ENCODE measurements at regions not wholly inside any gene's neighbourhood (a gene's known extent, or its start where the extent isn't known, plus 50 kb on each side); places are given as distances from the start of the nearest gene placed in this dataset.

- ChIA-PET POLR2A (no interaction called here), CTCF (no interaction called here)
- FAIRE-seq, result no peak
- no peak overlapping the region for H3K4me2 ChIP-seq (ENCODE audit: insufficient read depth, low read length)
- H3K9me1 ChIP-seq (replicated peaks; ENCODE audit: control insufficient read depth, extremely low read depth, insufficient read depth, low read length), result no peaks in the 10 kb centered on the region
- no peak overlapping the region for H2AFZ ChIP-seq (ENCODE audit: low read depth, low read length)
- no peak for TF ChIP-seq POLR2A (IDR thresholded peaks at IDR 0.05; ENCODE audit: low read depth, low read length)
- TF ChIP-seq GATA2 (IDR thresholded peaks at IDR 0.05; ENCODE audit: insufficient read depth, insufficient read length, low read depth, low read length), result no peak
- no peak for TF ChIP-seq CTCF (IDR thresholded peaks at IDR 0.05; ENCODE audit: extremely low read depth in 1 of 2, insufficient read depth in 1 of 2, low read depth in 1 of 2, low read length in 2 of 2)
- TF ChIP-seq MAX (IDR thresholded peaks at IDR 0.05; ENCODE audit: insufficient read depth, insufficient read length), result no peak
- no peak for TF ChIP-seq POLR2AphosphoS5 (IDR thresholded peaks at IDR 0.05; ENCODE audit: insufficient read depth, low read depth, low read length)
- TF ChIP-seq JUN (IDR thresholded peaks at IDR 0.05; ENCODE audit: borderline replicate concordance, insufficient read depth, insufficient read length, low read depth), result no peak
- TF ChIP-seq FOS (IDR thresholded peaks at IDR 0.05; ENCODE audit: borderline replicate concordance, insufficient read depth, low read length), result no peak
- no peak for TF ChIP-seq EZH2 (IDR thresholded peaks at IDR 0.05; ENCODE audit: borderline replicate concordance, low read depth, low read length, severe bottlenecking)
- TF ChIP-seq MYC (IDR thresholded peaks at IDR 0.05; ENCODE audit: low read depth, low read length), result no peak
- no peak for DNase-seq (ENCODE audit: low read depth, low spot score)
- dilution Hi-C loops (cut with MboI; ENCODE audit: extremely low pct_ligation_motif_present, low sequenced_read_pairs), result no loop called here
- intact Hi-C loops (cut with micrococcal nuclease), result no loop called here
- no peak overlapping the region for H3K27ac ChIP-seq (ENCODE audit: insufficient read depth, low read depth, low read length)
- no peaks in the 10 kb centered on the region for H3K27me3 ChIP-seq (ENCODE audit: control insufficient read depth in 2 of 2, insufficient read depth in 2 of 2, low read length in 2 of 2)
- H3K4me3 ChIP-seq (replicated peaks in 1 of 3; ENCODE audit: insufficient read depth in 1 of 3, low read depth in 1 of 3, low read length in 3 of 3), result no peak overlapping the region
- no peaks in the 10 kb centered on the region for H3K36me3 ChIP-seq (ENCODE audit: control insufficient read depth in 2 of 2, extremely low read depth in 1 of 2, insufficient read depth in 2 of 2, low read length in 2 of 2)
- H4K20me1 ChIP-seq (replicated peaks; ENCODE audit: control insufficient read depth, extremely low read depth, insufficient read depth, low read length), result no peaks in the 10 kb centered on the region
- no peak overlapping the region for H3K9ac ChIP-seq (replicated peaks; ENCODE audit: extremely low read depth, insufficient read depth, low read length)
- no peaks in the 10 kb centered on the region for H3K4me1 ChIP-seq (ENCODE audit: control insufficient read depth, extremely low read depth, insufficient read depth, low read length)
- H3K9me3 ChIP-seq (replicated peaks; ENCODE audit: control insufficient read depth, insufficient read depth, low read length), result no peaks in the 10 kb centered on the region
- no TSS peak for BruUV-seq (replicated peaks)
- H3K79me2 ChIP-seq (ENCODE audit: control insufficient read depth, insufficient read depth, low read length), result no peaks in the 10 kb centered on the region
These were observed 670.5 kb downstream of the GABRG1 start for GRCh38 chr4:45453258-45453853.

Measured in endothelial cell of umbilical vein (primary cell).